ENCODE measurements at regions not wholly inside any gene's neighbourhood (a gene's known extent, or its start where the extent isn't known, plus 50 kb on each side); places are given as distances from the start of the nearest gene placed in this dataset.

GRCh38 chr10:3516923-3517255 lies 268.1 kb downstream of the KLF6 start:
- DNase-seq (no peak), ATAC-seq (no peak)
- Histone ChIP-seq H3K27ac (no peak overlapping the region), H3K36me3 (no peaks in the 10 kb centered on the region), H3K4me3 (no peak overlapping the region), H3K27me3 (no peaks in the 10 kb centered on the region), H3K9me3 (no peaks in the 10 kb centered on the region), H3K4me1 (no peaks in the 10 kb centered on the region)
- intact Hi-C loops (cut with DNase I) = no loop called here
- no peak for TF ChIP-seq CTCF (IDR thresholded peaks at IDR 0.05)

DNA sequence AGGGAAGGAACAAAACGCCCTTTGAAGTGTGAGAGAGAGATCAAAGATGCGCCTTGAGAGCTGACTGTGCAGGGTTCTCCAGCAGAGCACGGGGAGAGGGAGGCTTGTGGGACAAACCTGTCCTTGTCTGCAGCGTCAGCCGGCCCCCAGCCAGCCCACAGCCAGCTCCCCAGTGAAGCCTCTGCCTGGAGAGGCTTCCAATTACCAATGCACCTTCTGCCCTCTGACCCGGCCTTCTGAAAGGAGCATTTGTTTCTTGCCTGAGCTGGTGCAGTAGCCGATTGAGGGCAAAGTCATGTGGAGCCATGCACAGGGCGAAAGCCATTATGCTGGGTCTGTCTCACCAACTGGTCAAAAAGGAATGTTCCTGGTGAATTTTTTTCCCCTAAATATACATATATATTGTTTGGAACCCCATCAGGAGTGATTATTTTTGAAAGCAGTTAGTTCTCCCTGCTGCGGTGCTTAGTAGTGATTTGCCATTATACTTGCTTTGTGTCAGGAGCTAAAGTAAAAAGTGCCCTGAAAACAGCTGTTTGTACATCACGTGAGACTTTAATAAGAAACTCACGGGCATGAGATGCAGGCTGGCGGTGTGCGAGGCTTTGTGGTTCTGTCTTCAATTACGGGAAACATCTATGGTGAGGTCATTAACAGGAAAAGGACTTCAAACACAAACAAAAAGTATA lies 268.6 kb downstream of the KLF6 start:
- ATAC-seq (no peak), DNase-seq (no peak)
- Histone ChIP-seq H3K36me3 (no peaks in the 10 kb centered on the region), H3K27ac (no peak overlapping the region), H3K27me3 (no peaks in the 10 kb centered on the region), H3K9me3 (no peaks in the 10 kb centered on the region), H3K4me1 (no peaks in the 10 kb centered on the region), H3K4me3 (no peak overlapping the region)
- TF ChIP-seq CTCF (IDR thresholded peaks at IDR 0.05) = no peak
- intact Hi-C loops (cut with DNase I) = no loop called here

DNA sequence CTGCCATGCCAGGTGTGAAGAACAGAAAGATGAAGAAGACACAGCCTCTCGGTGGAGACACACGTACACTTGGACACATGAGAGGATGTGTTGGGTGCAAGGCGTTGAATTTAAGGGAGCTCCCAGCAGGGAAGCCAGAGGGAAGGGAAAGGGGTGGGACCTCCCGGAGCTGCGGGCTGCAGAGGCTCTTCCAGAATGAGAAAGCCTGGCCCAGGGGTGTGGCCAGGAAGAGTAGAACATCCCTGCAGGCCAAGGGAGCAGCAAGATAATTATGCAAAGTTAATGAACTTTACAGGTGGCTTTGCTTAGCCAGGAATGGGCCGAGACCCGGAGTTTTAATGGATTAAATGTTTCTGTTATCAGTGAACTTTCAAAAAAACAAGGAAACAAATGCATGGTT lies 270.3 kb downstream of the KLF6 start:
- H3K27ac ChIP-seq = no peak overlapping the region
- H3K4me1 ChIP-seq = no peaks in the 10 kb centered on the region
- no peak overlapping the region for H3K4me3 ChIP-seq
- H3K27me3 ChIP-seq = no peaks in the 10 kb centered on the region
- intact Hi-C loops (cut with DNase I) = no loop called here
- no peaks in the 10 kb centered on the region for H3K9me3 ChIP-seq
- DNase-seq (no peak), ATAC-seq (no peak)
- no peak for TF ChIP-seq CTCF (IDR thresholded peaks at IDR 0.05)
- no peaks in the 10 kb centered on the region for H3K36me3 ChIP-seq

GRCh38 chr10:3512263-3512662 lies 272.7 kb downstream of the KLF6 start:
- intact Hi-C loops (cut with DNase I) = no loop called here
- DNase-seq (no peak), ATAC-seq (no peak)
- Histone ChIP-seq H3K9me3 (no peaks in the 10 kb centered on the region), H3K4me1 (no peaks in the 10 kb centered on the region), H3K36me3 (no peaks in the 10 kb centered on the region), H3K4me3 (no peak overlapping the region), H3K27ac (no peak overlapping the region), H3K27me3 (no peaks in the 10 kb centered on the region)
- TF ChIP-seq CTCF (IDR thresholded peaks at IDR 0.05) = no peak

DNA sequence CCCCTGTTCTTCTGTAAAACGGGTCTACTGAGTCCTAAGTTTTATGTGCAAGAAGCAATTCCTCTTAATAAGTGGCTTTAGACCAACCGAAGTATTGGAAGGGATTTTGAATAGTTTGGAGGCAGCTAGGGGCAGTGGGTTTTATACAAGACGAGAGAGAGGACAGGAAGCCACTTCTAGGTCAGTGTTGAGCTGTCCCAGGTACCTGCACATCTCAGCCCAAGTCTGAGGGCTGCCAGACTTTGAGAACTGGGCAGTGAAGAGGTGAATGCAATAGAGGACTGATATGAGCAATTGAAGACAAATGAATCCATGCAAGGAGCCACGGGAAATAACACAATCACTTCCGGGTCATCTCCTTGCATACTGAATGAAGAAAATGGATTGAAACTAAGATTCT lies 273.5 kb downstream of the KLF6 start:
- Histone ChIP-seq H3K4me3 (no peak overlapping the region), H3K27ac (no peak overlapping the region), H3K4me1 (no peaks in the 10 kb centered on the region), H3K36me3 (no peaks in the 10 kb centered on the region), H3K9me3 (no peaks in the 10 kb centered on the region), H3K27me3 (no peaks in the 10 kb centered on the region)
- intact Hi-C loops (cut with DNase I) = no loop called here
- ATAC-seq = no peak
- DNase-seq = no peak
- no peak for TF ChIP-seq CTCF (IDR thresholded peaks at IDR 0.05)
